Vagina (tissue), 2 donors: ENCODE measurements at regions not wholly inside any gene's neighbourhood (a gene's known extent, or its start where the extent isn't known, plus 50 kb on each side); places are given as distances from the start of the nearest gene placed in this dataset.

Source experiments
- DNase-seq, 2 donors: peaks; one replicate each; pipeline ENCODE4 v3.0.0-alpha.2; 2017; ENCODE audit errors: extremely low spot score in 2 of 2
- H3K27ac ChIP-seq: fragments of 200-600 bp; sonication (generic); one replicate; pipeline ENCODE4 v1.5.1; 2019
- H3K27me3 ChIP-seq: fragments of 200-600 bp; sonication (generic); one replicate; pipeline ENCODE4 v1.5.1; 2019
- H3K36me3 ChIP-seq, 2 donors: fragments of 200-600 bp; sonication (generic); one replicate each; pipeline ENCODE4 v1.5.1; 2017 to 2019
- H3K4me1 ChIP-seq: fragments of 200-600 bp; sonication (generic); one replicate; pipeline ENCODE4 v1.5.1; 2019
- H3K4me3 ChIP-seq, 2 donors: fragments of 200-600 bp; sonication (generic); 1 replicate in 1 of 2; 2 replicates in 1 of 2; pipeline ENCODE4 v1.5.1; 2016 to 2019
- H3K9me3 ChIP-seq: fragments of 200-600 bp; sonication (generic); one replicate; pipeline ENCODE4 v1.5.1; 2019
- POLR2A ChIP-seq, 2 donors: fragments of 450-650 bp; IDR thresholded peaks; one replicate each; pipeline ENCODE4 v1.6.1; 2017; ENCODE audit warnings: antibody characterized with exemption in 2 of 2, mild to moderate bottlenecking in 2 of 2, moderate library complexity in 2 of 2
- POLR2AphosphoS5 ChIP-seq, 2 donors: sonication (generic); formaldehyde crosslinking; IDR thresholded peaks; one replicate each; pipeline ENCODE4 v1.9.0; 2017; ENCODE audit warnings: antibody characterized with exemption in 2 of 2, mild to moderate bottlenecking in 2 of 2, low read depth in 1 of 2; ENCODE audit not compliant: insufficient read depth in 1 of 2
- intact Hi-C: fragments of 100-400 bp; cut with DNase I; formaldehyde crosslinking; loops from one replicate; pipeline ENCODE4 v1.15.1; 2023
- TF ChIP-seq, protein P1 (sequence below), 3 experiments: fragments of 450-650 bp in 2 of 3; fragments of 200-600 bp in 1 of 3; sonication (generic) in 1 of 3; IDR thresholded peaks; one replicate each; pipeline ENCODE4 v1.5.1; 2017 to 2019; ENCODE audit warnings: antibody characterized with exemption in 3 of 3, mild to moderate bottlenecking in 2 of 3, moderate library complexity in 2 of 3

DNA sequence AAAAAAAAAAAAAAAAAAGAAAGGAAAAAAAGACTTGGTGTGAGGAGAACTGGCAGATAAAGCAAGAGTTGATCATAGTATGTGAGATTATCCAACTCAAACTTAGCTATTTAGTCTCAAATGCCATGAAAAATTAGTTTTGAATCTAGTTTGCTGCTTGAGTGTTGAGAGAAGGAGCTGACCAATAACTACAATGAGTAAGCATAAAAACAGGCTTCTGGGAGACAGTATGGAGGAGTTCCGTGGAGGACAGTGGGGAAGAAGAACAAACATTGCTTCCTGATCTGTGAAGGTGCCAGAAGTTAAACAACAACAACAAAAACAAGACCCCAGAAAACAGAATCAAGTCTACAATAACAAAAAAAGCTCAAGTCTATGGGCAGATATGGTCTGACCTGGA is 317.1 kb upstream of the POT1 start:
- no peak for TF ChIP-seq POLR2AphosphoS5 (IDR thresholded peaks at IDR 0.05; ENCODE audit: insufficient read depth in 1 of 2, low read depth in 1 of 2)
- TF ChIP-seq POLR2A (IDR thresholded peaks at IDR 0.05): no peak
- TF ChIP-seq, protein P1, sequence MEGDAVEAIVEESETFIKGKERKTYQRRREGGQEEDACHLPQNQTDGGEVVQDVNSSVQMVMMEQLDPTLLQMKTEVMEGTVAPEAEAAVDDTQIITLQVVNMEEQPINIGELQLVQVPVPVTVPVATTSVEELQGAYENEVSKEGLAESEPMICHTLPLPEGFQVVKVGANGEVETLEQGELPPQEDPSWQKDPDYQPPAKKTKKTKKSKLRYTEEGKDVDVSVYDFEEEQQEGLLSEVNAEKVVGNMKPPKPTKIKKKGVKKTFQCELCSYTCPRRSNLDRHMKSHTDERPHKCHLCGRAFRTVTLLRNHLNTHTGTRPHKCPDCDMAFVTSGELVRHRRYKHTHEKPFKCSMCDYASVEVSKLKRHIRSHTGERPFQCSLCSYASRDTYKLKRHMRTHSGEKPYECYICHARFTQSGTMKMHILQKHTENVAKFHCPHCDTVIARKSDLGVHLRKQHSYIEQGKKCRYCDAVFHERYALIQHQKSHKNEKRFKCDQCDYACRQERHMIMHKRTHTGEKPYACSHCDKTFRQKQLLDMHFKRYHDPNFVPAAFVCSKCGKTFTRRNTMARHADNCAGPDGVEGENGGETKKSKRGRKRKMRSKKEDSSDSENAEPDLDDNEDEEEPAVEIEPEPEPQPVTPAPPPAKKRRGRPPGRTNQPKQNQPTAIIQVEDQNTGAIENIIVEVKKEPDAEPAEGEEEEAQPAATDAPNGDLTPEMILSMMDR (IDR thresholded peaks at IDR 0.05): no peak
- H3K9me3 ChIP-seq: no peaks in the 10 kb centered on the region
- intact Hi-C loops: no loop called here
- H3K36me3 ChIP-seq: no peaks in the 10 kb centered on the region
- DNase-seq: no peak
- no peak overlapping the region for H3K4me3 ChIP-seq
- no peaks in the 10 kb centered on the region for H3K27me3 ChIP-seq
- H3K4me1 ChIP-seq: no peaks in the 10 kb centered on the region
- H3K27ac ChIP-seq: no peak overlapping the region

DNA sequence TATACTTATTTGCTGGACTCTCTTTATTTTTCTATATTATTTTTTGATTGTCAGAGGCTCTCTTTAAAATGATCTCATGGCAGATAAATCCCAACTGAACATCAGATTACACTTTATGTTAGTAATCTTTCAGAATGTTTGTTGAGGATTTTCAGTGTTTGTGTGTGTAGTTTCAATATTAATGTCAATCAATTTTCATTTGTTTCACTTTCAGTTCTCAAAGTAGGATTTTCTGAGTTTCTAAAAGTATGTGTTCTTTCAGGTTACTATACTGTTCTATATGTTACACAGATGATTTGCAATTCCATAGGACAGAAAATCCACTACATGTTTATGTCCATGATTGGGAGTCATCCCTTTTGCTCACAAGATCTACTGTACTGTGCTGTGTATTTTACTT is 311.9 kb upstream of the POT1 start:
- DNase-seq: no peak
- Histone ChIP-seq H3K36me3 (no peaks in the 10 kb centered on the region), H3K27me3 (no peaks in the 10 kb centered on the region), H3K27ac (no peak overlapping the region), H3K4me1 (no peaks in the 10 kb centered on the region), H3K9me3 (no peaks in the 10 kb centered on the region), H3K4me3 (no peak overlapping the region)
- TF ChIP-seq, protein P1 (IDR thresholded peaks at IDR 0.05): no peak
- TF ChIP-seq POLR2A (IDR thresholded peaks at IDR 0.05) (no peak), POLR2AphosphoS5 (IDR thresholded peaks at IDR 0.05; ENCODE audit: insufficient read depth in 1 of 2, low read depth in 1 of 2) (no peak)
- intact Hi-C loops: no loop called here

DNA sequence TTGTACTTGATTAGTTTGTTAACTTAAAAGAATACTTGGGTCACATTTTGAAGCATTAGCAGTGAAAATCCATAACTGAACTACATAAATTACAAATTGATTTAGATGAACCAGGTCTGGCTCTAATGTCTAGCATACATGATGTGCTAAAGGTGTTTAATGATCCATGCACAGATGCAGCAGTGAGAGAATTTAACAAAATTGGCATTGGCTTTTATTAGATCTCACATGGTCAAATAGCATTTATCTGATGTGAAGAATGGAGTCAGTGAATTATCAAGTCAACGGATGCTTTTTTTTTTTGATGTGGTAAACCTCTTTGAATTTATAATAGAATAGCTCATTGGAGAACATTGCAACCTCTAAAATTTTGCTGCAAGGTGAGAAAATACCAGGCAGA is 293.0 kb upstream of the POT1 start:
- DNase-seq: no peak
- no peak overlapping the region for H3K4me3 ChIP-seq
- TF ChIP-seq POLR2AphosphoS5 (IDR thresholded peaks at IDR 0.05; ENCODE audit: insufficient read depth in 1 of 2, low read depth in 1 of 2) (no peak), POLR2A (IDR thresholded peaks at IDR 0.05) (no peak)
- TF ChIP-seq, protein P1 (IDR thresholded peaks at IDR 0.05): no peak

DNA sequence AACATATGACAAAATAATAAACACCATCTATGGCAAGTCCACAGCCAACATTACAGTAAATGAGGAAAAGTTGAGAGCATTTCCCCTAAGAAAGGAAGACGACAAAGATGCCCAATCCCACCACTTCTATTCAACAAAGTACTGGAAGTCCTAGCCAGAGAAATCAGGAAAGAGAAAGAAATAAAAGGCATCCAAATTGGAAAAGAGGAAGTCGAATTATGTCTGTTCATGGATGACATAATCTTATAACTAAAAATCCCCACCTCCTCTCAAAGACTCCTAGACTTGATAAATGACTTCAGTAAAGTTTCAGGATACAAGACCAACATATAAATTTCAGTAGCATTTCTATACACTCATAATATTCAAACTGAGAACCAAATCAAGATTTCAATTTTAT is 288.5 kb upstream of the POT1 start:
- intact Hi-C loops: no loop called here
- DNase-seq: no peak
- TF ChIP-seq POLR2A (IDR thresholded peaks at IDR 0.05) (no peak), POLR2AphosphoS5 (IDR thresholded peaks at IDR 0.05; ENCODE audit: insufficient read depth in 1 of 2, low read depth in 1 of 2) (no peak)
- TF ChIP-seq, protein P1 (IDR thresholded peaks at IDR 0.05): no peak

More for the DNA sequence above, 293.0 kb upstream of the POT1 start:
- Histone ChIP-seq H3K36me3 (no peaks in the 10 kb centered on the region), H3K27ac (no peak overlapping the region), H3K9me3 (no peaks in the 10 kb centered on the region), H3K27me3 (no peaks in the 10 kb centered on the region), H3K4me1 (no peaks in the 10 kb centered on the region)
- intact Hi-C loops: no loop called here

DNA sequence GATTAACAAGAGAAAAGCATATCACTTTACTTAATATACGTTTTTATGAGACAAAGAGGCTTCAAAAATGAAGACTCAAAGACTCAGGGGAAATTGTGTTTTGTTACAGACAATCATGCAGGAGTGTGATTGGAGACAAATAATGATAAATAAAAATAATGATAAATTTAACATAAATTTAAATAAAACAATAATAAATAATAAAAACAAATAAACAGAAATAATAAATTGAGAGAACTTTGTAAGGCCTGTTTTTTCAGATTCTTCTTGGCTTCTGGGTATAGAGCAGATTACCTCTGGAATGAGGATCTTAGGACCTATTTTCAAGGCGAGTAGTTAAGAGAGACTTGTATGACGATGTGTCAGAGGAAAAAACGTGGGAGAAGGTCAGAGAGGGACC is 271.4 kb upstream of the POT1 start:
- TF ChIP-seq POLR2AphosphoS5 (IDR thresholded peaks at IDR 0.05; ENCODE audit: insufficient read depth in 1 of 2, low read depth in 1 of 2) (no peak), POLR2A (IDR thresholded peaks at IDR 0.05) (no peak)
- TF ChIP-seq, protein P1 (IDR thresholded peaks at IDR 0.05): no peak
- Histone ChIP-seq H3K27ac (no peak overlapping the region), H3K9me3 (no peaks in the 10 kb centered on the region), H3K4me1 (no peaks in the 10 kb centered on the region), H3K36me3 (no peaks in the 10 kb centered on the region), H3K4me3 (no peak overlapping the region), H3K27me3 (no peaks in the 10 kb centered on the region)
- DNase-seq: no peak
- intact Hi-C loops: no loop called here

More for the DNA sequence above, 288.5 kb upstream of the POT1 start:
- Histone ChIP-seq H3K9me3 (no peaks in the 10 kb centered on the region), H3K36me3 (no peaks in the 10 kb centered on the region), H3K27me3 (no peaks in the 10 kb centered on the region), H3K4me3 (no peak overlapping the region), H3K4me1 (no peaks in the 10 kb centered on the region), H3K27ac (no peak overlapping the region)
